Fibroblast of mammary gland (primary cell): ENCODE measurements at regions not wholly inside any gene's neighbourhood (a gene's known extent, or its start where the extent isn't known, plus 50 kb on each side); places are given as distances from the start of the nearest gene placed in this dataset.

Experiments
- DNase-seq: peaks from one replicate; pipeline ENCODE4 v3.0.0-alpha.2; 2010; ENCODE audit warnings: low read depth
- H3K4me3 ChIP-seq: 2 replicates; pipeline ENCODE4 v1.5.1; 2011; ENCODE audit warnings: low read depth, mild to moderate bottlenecking, low read length, moderate library complexity; ENCODE audit not compliant: control insufficient read depth
- CTCF ChIP-seq: conservative IDR thresholded peaks from 2 replicates; pipeline ENCODE4 v1.5.1; 2011; ENCODE audit warnings: low read depth, low read length, inconsistent platforms; ENCODE audit not compliant: control insufficient read depth, insufficient read depth

- H3K4me3 ChIP-seq = no peak overlapping the region
- no peak for DNase-seq
- TF ChIP-seq CTCF = no peak
These were observed 54.7 kb upstream of the ZNF423 start for GRCh38 chr16:49910541-49911071.

- H3K4me3 ChIP-seq = no peak overlapping the region
- no peak for DNase-seq
- no peak for TF ChIP-seq CTCF
These were observed 55.5 kb upstream of the ZNF423 start for GRCh38 chr16:49911430-49911829.

GRCh38 chr16:49912721-49913120 lies 56.8 kb upstream of the ZNF423 start:
- no peak for TF ChIP-seq CTCF
- no peak overlapping the region for H3K4me3 ChIP-seq
- no peak for DNase-seq

GRCh38 chr16:49913720-49914119 lies 57.8 kb upstream of the ZNF423 start:
- no peak for DNase-seq
- no peak for TF ChIP-seq CTCF

GRCh38 chr16:49914657-49915056 lies 58.7 kb upstream of the ZNF423 start:
- DNase-seq = no peak

More at GRCh38 chr16:49913720-49914119, 57.8 kb upstream of the ZNF423 start:
- no peak overlapping the region for H3K4me3 ChIP-seq

GRCh38 chr16:49918257-49918656 lies 62.3 kb upstream of the ZNF423 start:
- TF ChIP-seq CTCF = no peak
- DNase-seq = no peak
- H3K4me3 ChIP-seq = no peak overlapping the region

More at GRCh38 chr16:49914657-49915056, 58.7 kb upstream of the ZNF423 start:
- H3K4me3 ChIP-seq = no peak overlapping the region
- no peak for TF ChIP-seq CTCF

- TF ChIP-seq CTCF = no peak
- DNase-seq = no peak
- no peak overlapping the region for H3K4me3 ChIP-seq
These were observed 63.4 kb upstream of the ZNF423 start for GRCh38 chr16:49919327-49919726.
